Caki2 (cell line): ENCODE measurements at regions not wholly inside any gene's neighbourhood (a gene's known extent, or its start where the extent isn't known, plus 50 kb on each side); places are given as distances from the start of the nearest gene placed in this dataset.

Experiments used
- DNase-seq: peaks from one replicate; pipeline ENCODE4 v3.0.0-alpha.2; 2015; ENCODE audit warnings: low read depth
- in situ Hi-C: cut with HindIII; loops from 2 replicates; pipeline ENCODE4 v1.10.0; 2016; ENCODE audit warnings: low sequenced_read_pairs, low pct_unique_long_range_greater_than_20kb, mixed read lengths

- DNase-seq, result no peak
- in situ Hi-C loops, result no loop called here
Observed at GRCh38 chrX:131747173-131747572, 203.3 kb downstream of the OR13H1 start.

GRCh38 chrX:131752493-131753198, 208.8 kb downstream of the OR13H1 start:
- no peak for DNase-seq
- in situ Hi-C loops, result no loop called here

GRCh38 chrX:131762802-131763234, 218.9 kb downstream of the OR13H1 start:
- in situ Hi-C loops, result no loop called here
- no peak for DNase-seq

- in situ Hi-C loops, result no loop called here
- DNase-seq, result no peak
Observed at GRCh38 chrX:131763674-131764073, 219.8 kb downstream of the OR13H1 start.

DNA sequence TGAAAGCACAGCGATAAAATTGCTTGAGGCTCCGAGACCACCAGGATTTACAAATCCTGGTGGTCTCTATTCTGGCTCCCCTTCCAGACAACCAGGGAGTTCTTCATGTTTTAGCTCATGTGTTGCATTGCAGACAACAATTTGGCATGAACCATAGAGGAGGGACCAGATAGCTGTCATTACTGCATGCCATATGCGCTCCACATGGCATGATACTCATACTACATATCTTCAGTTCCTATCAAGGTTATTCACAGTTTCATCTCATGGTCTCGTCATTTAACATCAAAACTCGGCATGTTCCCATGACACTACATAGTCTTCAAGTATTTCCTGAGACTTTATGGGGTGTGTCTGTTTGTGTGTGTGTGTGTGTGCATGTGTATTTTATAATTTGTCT, 220.3 kb downstream of the OR13H1 start:
- in situ Hi-C loops, result no loop called here
- no peak for DNase-seq

DNA sequence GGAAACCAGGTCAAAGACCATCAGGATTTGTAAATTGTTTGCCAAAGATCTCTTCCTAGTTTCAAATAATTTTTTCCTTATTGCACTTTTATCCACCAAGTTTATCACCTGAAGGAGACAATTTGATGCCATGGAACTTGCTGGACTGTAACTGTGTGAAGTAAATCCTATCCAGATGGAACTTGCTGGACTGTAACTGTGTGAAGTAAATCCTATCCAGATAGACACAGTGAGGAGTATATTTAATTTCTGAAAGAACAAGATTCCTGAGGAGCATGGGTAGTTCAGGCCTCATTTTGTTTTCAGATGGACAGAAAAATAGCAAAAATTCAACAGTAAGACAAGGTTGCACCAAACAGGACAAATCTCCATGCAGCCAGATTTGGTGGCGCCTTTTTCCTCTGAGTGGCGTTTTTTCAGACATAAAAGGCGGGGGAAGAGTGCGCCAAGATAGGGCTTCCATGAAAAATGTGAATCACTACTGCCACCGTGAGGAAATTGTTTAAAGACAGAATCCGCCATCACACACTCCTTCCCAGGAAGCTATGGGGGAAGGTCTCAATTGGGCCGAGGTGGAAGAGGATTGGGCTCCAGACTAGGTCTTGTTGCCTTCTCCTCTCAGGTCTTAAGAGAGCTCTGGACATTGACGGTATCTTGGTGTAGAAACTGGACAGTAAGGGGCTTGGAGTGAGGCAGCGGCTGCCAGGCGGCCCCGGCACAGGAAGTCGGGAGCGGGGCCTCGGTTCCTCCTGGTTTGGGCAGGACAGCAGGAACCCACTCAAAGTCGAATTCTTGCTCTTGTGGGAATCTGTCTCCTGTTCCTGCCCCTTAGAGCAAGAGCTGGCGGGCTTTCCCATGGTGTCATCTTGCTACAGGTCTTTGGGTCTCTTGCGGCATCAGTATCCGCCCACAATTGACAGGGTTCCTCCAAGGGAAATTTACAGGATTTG, 234.7 kb downstream of the OR13H1 start:
- in situ Hi-C loops, result no loop called here
- DNase-seq, result no peak

GRCh38 chrX:131779306-131779705, 235.4 kb downstream of the OR13H1 start:
- DNase-seq, result no peak
- in situ Hi-C loops, result no loop called here

DNA sequence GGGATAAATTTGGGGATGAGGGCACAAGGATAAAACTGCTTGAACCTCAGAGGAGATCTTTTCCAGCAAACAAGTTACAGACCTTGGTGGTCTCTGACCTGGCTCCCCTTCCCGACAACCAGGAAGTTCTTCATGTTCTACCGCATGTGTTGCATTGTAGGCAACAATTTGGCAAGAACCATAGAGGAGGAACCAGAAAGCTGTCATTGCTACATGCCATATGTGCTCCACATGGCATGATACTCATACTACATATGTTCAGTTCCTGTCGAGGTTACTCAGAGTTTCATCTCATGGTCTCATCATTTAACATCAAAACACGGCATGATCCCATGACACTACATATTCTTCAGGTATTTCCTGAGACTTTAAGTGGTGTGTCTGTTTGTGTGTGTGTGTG, 235.9 kb downstream of the OR13H1 start:
- DNase-seq, result no peak
- in situ Hi-C loops, result no loop called here

DNA sequence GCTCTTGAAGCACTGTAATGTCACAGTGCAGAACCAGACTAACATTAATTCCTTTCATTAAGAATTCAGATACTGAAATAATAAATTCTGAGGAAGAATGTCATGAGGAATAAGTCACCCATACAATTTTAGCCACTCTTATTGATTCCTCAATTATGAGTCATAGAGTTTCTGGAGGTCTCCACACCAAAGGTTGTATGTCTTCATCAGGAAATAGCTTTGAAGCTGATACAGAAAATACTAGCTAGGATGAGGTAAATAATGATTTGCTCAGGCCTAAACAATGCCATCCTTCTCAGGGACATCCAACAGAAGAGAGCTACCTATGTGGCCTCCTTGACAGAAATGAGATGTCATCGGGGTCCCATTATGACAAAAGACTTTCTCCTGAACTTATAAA, 238.8 kb downstream of the OR13H1 start:
- no peak for DNase-seq
- in situ Hi-C loops, result no loop called here

DNA sequence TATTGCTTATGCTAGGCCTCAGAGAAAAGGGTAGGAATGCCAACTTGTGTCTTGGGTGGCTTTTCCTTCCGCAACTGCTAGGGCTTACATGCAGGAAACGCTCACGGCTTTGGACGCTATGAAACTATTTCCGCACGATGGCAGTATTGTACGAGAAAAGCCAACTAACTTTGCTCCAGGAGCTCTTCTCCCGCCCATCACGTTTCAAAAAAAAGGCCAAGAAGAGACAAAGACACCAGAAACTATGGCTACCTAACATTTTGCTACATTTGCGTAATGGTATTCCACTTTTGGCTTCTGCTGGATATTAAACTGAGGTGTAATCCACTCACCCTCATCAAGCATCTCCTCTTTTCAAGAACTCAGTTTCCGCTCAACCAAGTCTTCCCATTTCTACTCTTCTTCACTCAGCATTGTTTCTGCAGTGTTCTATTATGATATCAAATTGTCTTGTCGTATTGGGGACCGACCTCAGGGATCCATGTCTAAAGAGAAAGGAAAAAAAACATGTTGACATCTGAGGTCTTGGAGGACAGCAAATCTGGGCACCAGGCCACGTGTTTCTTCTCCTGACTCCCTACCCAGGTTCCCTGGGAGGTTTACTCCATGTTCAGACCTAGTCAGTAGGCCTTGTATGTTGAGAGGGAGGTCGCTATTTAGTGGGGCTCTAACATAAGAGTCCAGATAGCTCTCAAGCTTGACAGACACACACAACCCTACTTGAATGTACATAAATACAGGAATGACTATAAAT, 239.4 kb upstream of the STK26 start:
- DNase-seq, result no peak
- in situ Hi-C loops, result no loop called here

- in situ Hi-C loops, result no loop called here
- no peak for DNase-seq
Observed at GRCh38 chrX:131789664-131790063, 233.4 kb upstream of the STK26 start.

GRCh38 chrX:131791608-131792355, 231.3 kb upstream of the STK26 start:
- DNase-seq, result no peak
- in situ Hi-C loops, result no loop called here

- in situ Hi-C loops, result no loop called here
- DNase-seq, result no peak
Observed at GRCh38 chrX:131792356-131792749, 230.7 kb upstream of the STK26 start.

- in situ Hi-C loops, result no loop called here
- DNase-seq, result no peak
Observed at GRCh38 chrX:131792789-131793462, 230.2 kb upstream of the STK26 start.

- in situ Hi-C loops, result no loop called here
- DNase-seq, result no peak
Observed at GRCh38 chrX:131795442-131796229, 227.5 kb upstream of the STK26 start.

GRCh38 chrX:131801066-131801465, 222.0 kb upstream of the STK26 start:
- DNase-seq, result no peak
- in situ Hi-C loops, result no loop called here

DNA sequence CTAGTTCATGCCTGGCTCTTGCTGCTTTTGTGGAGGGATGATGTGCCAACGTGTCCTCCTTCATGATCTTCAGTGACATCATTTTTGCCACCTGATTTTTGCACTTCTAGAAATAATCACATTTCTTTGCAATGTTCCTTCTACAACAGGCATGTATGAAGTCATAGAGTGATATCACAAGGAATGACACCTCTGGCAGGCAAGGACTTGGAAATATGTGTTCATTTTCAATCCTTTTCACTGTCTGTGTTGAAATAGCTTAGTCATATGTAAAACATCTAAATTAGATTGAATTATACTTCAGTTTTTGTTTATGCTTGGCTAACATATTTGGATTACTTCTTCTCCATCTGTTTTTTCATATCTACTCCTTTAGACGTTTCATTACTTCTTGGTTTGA, 221.2 kb upstream of the STK26 start:
- in situ Hi-C loops, result no loop called here

More for the DNA sequence above, 221.2 kb upstream of the STK26 start:
- DNase-seq, result no peak
